Upper lobe of left lung (tissue), 4 donors: ENCODE measurements at regions not wholly inside any gene's neighbourhood (a gene's known extent, or its start where the extent isn't known, plus 50 kb on each side); places are given as distances from the start of the nearest gene placed in this dataset.

Experiments
- EP300 ChIP-seq, 4 donors: sonication (generic); formaldehyde crosslinking; IDR thresholded peaks; one replicate each; pipeline ENCODE4 v1.5.1; 2017; ENCODE audit warnings: antibody characterized with exemption in 4 of 4, control low read depth in 2 of 4
- POLR2A ChIP-seq, 4 donors: fragments of 450-650 bp; IDR thresholded peaks; one replicate each; pipeline ENCODE4 v1.5.1; 2016 to 2017; ENCODE audit warnings: antibody characterized with exemption in 4 of 4, mild to moderate bottlenecking in 2 of 4

DNA sequence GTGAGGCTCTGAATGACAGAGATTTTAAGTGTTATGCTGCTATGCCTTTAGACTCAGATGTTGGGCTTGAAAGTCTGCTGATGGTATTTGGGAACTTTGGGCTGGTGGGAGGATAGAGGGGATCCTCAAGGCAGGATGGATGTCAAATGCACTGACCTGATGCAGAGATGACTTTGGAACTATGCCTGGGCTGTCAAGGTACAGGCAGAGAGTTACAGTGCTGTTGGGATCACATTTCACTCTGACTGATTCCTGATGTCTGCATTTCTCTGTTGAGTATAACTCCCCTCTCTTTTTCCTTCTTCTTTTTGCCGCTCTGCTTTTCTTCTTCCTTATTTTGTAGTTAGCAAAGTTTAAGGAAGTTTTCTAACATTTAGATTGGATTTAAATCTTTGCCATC lies 271.8 kb upstream of the ARX start:
- TF ChIP-seq EP300 (IDR thresholded peaks at IDR 0.05), result no peak
- no peak for TF ChIP-seq POLR2A (IDR thresholded peaks at IDR 0.05)
